Hindlimb muscle (tissue), 1 donor: ENCODE measurements at regions not wholly inside any gene's neighbourhood (a gene's known extent, or its start where the extent isn't known, plus 50 kb on each side); places are given as distances from the start of the nearest gene placed in this dataset.
"Not testable (repeated sequence)": the region's sequence is repeated elsewhere in the genome, so short reads cannot be mapped to it uniquely, and the experiment has no call there.

Source experiments
- DNase-seq: peaks from one replicate; pipeline ENCODE4 v3.0.0-alpha.2; 2013

DNA sequence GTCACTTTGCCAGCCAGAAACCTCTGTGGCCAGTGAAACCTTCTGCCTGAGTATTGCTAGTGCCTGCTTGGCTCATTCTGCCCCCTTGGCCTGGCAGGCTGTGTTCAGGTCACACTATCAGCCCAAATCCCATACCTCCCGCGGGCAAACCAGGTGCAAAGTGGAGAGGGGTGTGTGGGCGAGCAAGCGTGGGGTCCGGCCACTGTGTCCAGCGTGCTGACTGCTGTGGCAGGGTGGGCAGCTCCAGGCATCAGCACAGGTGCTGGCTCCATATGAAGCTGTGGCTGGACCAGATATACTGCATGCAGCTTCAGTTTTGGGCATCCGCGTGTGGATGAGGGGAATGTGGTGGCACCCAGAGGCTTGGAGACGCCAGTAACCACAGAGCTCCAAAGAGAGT lies 576.5 kb upstream of the EDIL3 start:
- DNase-seq = no peak

DNA sequence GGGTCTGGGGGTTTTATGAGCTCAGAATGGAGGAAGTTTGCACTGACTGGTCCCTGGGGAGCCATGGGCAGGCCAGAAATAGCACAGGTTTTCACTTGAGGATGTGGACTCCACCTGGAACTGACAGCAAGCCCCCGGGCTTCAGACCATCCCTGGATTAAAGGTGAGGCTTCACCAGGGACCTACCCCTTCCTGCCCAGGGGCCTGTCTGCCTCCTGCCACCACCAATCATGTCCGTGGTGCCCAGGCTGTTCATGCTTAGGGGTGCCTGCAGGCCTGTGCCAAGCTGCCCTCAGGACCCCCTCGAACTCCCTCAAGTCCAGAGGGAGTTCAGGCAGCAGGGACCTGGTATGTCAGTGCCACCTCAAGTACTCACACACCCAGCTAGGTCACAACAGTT lies 577.2 kb upstream of the EDIL3 start:
- DNase-seq = no peak

DNA sequence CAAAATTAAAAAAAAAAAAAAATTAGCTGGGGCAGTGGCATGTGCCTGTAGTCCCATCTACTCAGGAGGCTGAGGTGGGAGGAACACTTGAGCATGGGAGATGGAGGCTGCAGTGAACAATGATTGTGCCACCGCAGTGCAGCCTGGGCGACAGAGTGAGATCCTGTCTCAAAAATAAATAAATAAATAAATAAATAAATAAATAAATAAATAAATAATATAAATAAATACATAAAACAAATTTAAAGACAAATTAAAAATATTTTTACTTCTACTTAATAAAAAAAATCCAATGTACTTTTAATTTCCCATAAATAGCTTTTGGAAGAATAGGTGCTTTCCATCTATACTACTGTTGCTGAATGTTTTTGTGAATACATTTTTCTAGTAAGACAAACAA lies 598.4 kb upstream of the EDIL3 start:
- no peak for DNase-seq

DNA sequence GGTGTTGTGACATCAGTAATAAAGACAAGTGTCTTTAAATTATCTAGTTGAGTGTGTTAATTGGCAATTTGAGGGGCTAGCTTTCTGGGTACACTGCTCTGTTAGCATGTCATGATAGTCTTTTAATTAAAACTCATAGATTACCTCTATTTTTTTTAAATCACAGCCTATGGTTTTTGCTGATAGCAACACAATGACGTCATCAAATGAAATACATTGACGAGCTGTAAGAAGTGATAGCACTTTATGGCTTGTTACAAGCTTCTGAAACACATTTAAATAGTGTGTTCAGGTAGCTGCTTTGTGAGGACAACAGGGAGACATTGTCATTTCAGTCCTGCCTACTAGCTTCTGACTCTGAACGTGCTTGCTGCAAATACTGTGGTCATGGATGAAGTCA lies 600.5 kb upstream of the EDIL3 start:
- DNase-seq = no peak

DNA sequence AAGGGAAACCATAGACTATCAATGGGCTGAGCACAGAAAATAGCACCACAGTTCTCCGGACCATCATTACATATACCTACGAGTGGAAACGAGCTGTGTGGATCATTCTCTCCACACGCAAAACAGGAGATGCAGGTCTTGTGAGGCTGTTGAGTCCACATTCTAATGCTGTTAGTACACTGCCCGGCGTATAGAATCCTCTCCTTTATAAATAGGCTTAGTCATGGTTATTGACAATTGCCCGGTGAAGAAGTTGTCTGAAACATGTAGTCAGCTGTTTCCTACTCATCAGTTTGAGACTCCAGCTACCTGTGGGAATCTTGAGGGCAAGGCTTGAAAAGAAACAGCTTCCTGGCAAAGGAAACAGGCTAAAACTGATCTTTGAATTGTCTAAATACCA lies 602.0 kb upstream of the EDIL3 start:
- DNase-seq = no peak

DNA sequence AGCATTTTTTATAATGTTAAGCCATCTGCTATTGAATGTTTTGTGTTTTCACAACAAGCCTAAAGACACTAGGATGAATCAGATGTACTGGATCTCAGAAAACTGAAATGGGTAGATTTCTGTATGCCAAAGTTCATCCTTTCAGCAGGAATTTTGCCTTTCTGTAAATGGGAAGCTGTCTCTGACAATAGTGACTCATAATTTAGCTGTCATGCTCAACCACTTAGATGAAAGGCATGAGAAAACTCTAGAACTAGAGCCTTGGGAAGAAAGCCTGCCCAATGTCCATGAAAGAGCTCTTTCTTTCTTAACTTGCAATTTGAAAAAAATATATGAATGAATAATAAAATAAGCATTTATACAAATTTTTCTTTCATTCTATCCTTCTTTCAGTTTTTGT lies 616.0 kb upstream of the EDIL3 start:
- no peak for DNase-seq

DNA sequence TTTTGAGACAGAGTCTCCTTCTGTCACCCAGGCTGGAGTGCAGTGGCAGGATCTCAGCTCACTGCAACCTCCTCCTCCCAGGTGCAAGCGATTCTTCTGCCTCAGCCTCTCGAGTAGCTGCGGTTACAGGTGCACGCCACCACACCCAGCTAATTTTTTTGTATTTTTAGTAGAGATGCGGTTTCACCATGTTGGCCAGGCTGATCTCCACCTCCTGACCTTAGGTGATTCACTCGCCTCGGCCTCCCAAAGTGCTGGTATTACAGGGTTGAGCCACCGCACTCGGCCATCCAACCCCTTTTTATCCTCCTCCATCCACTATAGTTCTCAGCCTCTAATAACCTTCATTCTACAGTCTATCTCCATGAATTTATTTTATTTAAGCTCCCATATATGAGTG lies 617.3 kb upstream of the EDIL3 start:
- not testable (repeated sequence) for DNase-seq

DNA sequence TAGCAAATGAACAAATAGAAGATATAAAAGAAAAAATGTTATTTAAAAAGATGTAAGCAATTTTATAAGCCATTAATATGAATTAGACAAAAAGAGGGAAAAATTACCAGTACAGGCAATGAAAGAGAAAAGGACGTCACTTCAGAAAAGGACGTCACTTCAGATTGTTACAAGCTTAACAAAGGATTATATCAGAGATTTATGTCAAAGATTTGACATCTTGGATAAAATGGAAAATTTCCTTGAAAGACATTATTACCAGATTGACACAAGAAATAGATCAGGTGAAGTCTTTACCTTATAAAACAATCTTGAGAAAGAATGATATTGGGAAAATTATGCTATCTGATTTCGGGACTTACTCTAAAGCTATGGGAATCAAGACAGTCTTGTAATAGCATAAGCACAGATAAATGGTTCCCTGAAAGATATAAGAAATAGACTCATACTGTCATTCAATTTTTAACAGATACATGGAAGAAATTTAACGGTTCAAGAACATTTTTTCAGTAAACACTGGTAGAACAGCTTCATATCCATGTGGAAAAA lies 625.4 kb upstream of the EDIL3 start:
- DNase-seq = no peak

DNA sequence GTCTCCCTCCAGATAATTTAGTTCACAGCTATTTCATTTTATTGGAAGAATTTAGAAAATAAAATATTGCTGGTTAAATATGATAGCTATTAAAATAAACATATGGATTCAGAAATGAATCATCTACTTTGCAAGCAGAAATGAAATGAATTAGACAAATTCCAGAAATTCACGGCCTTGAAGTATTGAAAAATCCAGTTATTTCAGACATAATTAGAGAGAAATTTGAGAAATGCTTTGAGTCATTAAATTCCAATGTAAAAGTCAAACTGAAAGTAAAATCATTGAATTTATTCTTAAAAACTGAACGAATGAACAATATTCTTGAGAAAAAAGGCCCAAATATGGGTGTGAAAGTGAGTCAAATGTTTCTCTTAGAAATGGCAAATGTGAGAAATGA lies 632.6 kb upstream of the EDIL3 start:
- no peak for DNase-seq

DNA sequence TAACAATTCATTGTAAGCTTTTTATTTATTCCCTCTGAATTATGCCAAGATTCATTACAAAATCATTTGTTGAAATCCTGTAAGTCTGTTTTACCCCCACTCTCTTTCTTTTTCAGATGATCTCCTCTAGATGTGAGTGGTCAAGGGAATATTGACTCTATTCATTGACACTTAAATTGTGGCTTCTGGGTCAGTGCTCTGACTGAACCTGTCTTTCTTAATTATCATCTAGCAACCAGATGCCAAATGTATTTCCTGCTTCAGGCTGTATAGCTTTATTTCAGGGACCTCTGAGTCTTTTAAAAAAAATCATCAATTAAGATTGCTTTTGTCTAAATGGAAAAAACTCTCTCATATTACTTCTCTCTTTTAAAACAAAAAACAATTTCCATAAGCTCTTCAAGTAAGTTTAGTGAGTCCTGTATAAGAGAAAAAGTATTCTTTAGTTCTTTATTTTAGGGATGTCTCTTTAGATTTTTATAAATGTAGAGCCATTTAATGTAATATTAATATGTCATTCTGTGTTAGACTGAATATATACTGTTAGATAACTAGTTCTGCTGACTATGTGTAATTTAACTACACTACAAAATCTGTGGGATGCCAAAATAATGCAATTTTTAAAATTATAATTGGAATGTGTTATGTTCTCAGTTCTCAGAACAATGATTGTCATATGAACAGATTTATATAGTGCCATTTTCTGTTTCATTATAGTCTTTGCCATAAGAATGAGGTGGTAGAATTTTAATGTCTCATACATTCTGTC lies 645.8 kb upstream of the EDIL3 start:
- no peak for DNase-seq

DNA sequence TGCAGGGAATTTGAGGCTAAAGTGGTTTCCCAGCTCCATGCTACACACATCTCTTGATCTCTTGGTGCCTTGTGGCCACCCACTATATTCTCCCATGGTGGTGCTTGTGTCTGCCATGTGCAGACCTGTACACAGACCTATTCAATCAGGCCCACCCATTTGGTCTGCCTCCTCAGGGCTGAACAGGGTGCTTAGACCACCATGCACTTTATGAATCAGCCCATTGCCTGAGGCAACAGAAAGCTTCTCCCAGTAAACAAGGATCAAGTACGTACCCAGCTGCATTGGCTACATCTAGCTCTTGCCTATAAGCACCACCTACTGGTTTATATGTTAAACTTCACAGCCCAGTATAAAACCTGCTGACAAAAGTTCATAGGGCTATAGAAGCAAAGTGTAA lies 664.3 kb upstream of the EDIL3 start:
- DNase-seq = no peak

DNA sequence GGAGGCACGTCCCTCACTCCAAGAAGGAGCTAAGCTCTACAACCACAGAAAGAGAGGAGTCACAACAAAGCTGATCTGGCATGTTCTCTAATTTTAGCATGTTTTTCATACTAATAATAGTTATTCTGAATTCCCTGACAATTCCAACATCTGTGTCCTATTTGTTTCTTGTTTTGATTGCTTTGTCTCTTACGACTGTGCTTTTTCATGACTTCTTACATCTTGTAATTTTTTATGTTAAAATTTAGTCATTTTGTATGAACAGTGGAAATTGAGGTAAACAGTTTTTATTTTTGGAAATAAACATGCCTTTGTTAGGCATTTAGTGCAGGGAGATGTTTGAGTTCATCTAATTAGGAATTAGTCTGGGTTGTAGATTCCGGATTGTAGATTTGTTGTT lies 668.1 kb upstream of the EDIL3 start:
- DNase-seq = no peak

DNA sequence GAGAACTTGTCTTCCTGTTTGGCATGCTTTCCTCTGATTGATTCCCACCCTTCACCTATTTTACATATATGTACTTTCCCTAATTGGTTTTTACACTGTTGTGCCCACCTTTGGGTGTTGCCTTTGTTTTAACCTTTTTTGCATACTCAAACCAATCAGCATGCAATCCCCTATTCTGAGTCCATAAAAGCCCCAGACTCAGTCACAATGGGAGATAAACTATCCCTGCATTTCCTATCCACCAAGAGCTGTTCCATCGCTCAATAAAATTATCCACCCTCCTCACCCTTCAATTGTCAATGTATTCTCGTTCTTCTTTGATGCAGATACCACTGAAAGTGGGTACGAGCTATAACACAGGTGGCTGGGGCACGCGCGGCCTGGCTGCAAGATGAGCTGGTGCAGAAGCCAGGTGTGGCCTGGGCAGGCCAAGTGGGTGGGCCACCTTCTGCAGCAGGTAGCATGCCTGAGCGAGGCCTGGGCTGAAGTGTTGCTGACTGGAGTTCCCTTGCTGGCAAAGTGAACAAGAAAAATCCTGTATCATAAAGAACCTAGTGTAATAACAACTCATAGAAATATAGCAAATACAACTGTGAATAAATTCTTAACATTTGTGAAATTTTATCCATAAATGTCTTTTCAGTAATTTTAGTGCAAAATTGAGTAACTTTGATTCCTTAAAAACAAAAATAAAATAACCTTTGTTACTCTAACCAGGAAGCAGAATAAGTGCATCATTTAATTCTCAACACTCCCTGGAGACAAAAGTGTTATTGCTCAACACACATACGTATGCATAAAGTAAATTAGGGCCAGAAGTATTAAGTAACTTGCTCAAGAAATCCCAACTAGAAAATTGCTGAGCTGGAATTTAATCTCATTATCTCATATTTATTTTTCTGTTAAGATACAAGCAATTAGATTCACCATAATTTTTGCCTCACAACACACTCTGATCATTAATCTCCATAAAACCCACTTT lies 685.3 kb upstream of the EDIL3 start:
- DNase-seq = no peak

DNA sequence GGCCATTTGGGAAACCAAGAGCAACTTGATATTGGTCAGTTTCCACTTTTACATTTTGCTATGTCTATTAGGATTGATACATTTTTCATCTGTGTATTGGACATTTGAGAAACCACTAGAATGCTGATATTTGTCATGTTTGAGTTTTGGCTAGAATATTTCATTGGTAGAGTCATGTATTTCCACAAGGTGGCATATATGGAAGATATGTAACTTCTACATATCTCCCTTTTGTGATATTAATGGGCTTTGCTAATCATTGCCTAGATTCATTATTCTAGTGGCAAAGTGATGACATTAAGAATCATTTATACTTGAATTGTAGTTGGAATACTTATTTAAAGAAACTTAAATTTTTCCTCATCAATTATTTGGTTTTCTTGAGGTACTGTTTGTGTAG lies 692.9 kb upstream of the EDIL3 start:
- DNase-seq = no peak

DNA sequence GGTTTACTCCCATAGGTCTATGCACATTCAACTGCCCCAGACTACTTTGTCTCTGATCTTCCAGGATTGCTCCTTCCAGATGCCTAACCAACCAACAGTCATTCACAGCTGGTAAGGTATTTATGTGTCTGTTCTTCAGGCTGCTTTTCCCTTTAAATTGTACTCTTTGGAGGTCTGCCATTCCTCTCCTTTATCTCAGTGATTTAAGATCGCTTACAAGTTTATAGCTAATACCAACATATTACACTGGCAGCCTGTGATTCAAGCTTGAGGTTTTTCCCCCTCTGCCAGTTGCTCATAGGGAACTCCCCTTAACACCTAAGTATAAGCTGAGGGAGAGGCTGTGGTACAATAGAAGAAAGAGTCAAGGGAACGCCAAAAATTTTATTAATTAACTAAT lies 711.7 kb upstream of the EDIL3 start:
- no peak for DNase-seq

DNA sequence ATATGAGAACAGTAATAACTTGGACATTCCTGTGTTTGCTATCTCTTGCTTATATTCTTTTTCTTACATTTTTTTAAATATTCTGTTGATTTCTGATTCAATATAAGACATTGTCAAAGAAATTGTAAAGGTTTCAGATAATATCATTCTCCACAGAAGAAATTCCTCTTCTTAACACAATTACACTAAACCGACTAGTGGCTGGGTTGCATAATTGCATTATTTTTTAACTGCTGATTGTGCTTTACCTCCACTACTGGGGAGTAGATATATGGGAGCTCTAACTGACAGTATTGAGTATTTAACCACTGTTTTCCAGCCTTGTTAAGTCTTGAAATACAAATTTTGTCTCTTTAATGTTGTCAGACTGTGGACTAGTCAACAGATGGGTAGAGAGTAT lies 723.8 kb upstream of the EDIL3 start:
- no peak for DNase-seq

DNA sequence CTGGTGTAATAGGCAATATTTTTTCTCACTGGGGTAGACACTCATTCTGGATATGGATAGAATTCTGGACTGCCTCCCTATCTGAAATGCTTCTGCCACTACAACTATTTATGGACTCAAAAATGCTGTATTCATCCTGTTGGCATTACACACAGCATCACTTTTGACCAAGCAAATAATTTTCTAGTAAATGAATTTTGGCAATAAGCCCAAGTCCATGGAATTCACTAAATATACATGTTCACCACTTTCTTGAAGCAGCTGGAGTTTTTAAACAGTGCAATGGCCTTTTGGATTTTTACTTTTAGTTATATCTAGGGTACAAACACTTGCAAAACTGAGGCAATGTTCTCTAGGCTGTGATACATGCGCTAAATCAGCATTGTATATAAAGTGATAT lies 724.9 kb upstream of the EDIL3 start:
- no peak for DNase-seq

DNA sequence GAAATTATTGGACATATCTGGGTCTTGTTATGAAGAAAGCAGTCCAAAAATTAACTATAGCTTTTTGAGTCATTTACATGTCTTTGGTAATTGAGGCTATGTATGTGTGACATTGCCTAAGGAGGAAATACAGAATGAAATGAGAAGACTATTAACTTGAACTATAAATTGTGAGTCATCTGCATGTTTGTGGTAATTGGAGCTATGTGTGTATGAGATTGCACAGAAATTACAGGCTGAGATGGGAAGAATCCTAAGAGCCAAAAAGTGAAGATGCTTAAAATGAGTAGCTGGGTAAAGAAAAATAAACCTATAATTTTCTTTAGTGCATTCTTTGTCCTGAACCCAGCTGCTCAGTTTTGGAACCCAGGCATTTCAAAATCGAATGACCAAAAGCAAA lies 747.6 kb upstream of the EDIL3 start:
- DNase-seq = no peak

DNA sequence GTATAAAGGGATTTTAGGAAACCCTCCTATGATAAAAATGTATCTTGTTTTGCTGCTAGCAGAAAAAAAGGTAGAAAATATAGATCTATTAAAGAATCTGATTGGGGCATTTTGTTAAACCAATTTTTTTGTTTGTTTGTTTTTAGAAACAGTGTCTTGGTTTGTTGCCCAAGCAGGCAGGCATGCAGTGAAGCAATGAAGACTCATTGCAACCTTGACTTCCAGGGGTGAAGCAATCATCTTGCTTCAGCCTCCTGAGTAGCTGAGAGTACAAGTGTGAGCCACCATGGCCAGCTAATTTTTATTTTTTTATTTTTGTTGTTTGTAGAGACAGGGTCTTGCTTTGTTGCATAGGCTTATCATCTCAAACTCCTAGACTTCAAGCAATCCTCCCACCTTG lies 755.8 kb upstream of the EDIL3 start:
- no peak for DNase-seq

DNA sequence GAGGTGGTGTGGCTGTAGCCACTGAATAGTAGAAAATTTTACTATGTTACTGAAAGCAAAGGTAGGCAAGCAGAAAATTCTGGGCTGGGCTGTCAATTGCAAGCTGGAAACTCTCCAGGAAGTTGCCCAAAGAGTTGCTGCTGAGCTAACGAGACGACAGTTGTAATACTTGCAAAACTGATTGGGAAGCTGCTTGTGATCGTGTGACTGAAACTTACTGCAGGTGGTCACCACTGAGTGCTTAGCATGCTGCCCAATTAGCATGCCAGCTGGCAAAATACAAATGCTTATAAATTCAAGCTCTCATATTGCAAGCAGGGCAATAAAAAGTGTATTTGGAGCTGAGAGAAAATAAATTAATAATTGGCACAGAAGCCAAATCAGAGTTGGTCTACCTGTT lies 758.5 kb upstream of the EDIL3 start:
- DNase-seq = no peak

DNA sequence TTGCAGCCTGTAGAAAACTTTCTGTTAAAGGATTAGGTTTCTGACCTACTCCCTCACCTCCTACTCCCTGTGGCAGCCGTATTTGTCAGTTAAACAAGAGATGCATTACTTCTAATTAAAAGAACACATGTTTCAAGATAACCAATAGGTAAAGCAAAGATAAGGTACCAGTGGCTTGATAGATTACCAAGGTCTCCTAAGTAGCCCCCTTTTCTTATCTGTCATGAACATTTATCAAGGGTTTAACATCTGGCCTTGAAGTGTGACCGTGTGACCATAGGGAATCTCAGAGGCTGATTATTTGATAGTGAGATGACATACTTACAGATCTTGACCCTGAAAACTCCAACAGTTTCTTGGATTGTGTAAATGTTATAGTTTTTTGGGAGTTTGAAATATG lies 764.0 kb upstream of the EDIL3 start:
- DNase-seq = no peak

DNA sequence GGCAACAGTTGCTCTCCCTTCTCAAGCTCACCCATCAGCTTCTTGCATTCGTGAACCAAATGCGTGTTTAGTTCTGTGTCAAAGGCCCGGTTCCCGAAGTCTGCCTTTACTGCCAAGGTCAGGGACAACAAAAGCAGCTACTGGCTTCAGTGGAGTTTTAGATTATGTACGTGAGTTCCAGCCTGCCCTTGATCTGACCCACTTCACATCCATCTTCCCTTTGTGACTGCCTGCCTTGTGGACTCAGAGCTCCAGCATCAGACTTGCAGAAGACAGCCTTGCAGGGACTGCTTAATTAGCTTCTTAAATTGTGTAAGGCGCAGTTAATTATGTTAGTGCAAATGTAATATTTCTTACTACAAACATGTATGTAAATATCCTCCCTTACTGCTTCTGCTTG lies 774.7 kb upstream of the EDIL3 start:
- DNase-seq = no peak

DNA sequence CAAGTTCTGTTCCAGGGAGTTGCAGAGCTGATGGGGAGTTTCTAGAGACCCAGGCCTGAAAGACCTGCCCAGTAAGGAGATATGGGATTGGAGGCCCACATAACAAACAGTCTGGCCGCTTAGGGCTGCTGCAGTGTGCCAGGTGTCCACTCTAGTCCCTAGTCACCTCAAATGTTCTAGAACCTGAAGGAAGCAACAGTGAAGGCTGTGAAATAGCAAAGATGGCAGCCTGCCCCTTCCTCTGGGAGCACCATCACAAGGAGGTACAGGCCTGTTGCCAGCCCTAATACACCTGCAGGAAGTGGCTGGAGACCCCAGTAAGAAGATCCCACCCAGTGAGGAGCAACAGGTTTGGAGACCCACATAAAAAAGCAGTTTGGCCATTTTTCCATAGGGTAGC lies 783.8 kb upstream of the EDIL3 start:
- DNase-seq = no peak

DNA sequence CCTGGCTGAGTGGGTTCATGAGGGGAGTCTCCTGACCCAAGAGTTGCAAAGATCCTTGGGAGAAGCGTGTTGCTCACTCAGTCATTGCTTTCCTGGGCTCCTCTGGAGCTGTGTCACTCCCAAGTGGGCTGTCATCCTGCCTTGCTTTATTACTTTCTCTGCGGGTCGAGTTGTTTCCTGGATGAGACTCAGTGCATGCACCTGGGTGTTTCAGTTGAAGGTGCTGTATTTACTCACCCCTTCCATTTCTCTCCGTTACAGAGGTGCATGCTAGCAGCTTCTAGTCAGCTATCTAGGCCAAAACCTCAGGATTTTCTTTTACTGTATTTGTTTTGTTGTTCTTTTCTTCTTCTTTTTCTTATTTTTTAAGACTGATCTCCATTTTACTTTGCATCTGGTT lies 785.5 kb upstream of the EDIL3 start:
- no peak for DNase-seq
